Breast epithelium (tissue), 3 donors: ENCODE measurements at regions not wholly inside any gene's neighbourhood (a gene's known extent, or its start where the extent isn't known, plus 50 kb on each side); places are given as distances from the start of the nearest gene placed in this dataset.

Experiments
- POLR2A ChIP-seq: fragments of 450-650 bp; IDR thresholded peaks from one replicate; pipeline ENCODE4 v1.6.1; 2016; ENCODE audit warnings: antibody characterized with exemption, mild to moderate bottlenecking, moderate library complexity
- POLR2AphosphoS5 ChIP-seq, 3 donors: sonication (generic); formaldehyde crosslinking; IDR thresholded peaks; one replicate each; pipeline ENCODE4 v1.6.1; 2017; ENCODE audit warnings: antibody characterized with exemption in 3 of 3
- TF ChIP-seq, protein P1 (sequence below), 3 donors: fragments of 450-650 bp; IDR thresholded peaks; one replicate each; pipeline ENCODE4 v1.5.1; 2016 to 2017; ENCODE audit warnings: antibody characterized with exemption in 3 of 3, mild to moderate bottlenecking in 3 of 3, moderate library complexity in 3 of 3

GRCh38 chr7:26580064-26580591 is 284.3 kb downstream of the SKAP2 start:
- TF ChIP-seq POLR2A: no peak
- no peak for TF ChIP-seq POLR2AphosphoS5 (IDR thresholded peaks at IDR 0.05)
- TF ChIP-seq, protein P1, sequence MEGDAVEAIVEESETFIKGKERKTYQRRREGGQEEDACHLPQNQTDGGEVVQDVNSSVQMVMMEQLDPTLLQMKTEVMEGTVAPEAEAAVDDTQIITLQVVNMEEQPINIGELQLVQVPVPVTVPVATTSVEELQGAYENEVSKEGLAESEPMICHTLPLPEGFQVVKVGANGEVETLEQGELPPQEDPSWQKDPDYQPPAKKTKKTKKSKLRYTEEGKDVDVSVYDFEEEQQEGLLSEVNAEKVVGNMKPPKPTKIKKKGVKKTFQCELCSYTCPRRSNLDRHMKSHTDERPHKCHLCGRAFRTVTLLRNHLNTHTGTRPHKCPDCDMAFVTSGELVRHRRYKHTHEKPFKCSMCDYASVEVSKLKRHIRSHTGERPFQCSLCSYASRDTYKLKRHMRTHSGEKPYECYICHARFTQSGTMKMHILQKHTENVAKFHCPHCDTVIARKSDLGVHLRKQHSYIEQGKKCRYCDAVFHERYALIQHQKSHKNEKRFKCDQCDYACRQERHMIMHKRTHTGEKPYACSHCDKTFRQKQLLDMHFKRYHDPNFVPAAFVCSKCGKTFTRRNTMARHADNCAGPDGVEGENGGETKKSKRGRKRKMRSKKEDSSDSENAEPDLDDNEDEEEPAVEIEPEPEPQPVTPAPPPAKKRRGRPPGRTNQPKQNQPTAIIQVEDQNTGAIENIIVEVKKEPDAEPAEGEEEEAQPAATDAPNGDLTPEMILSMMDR (IDR thresholded peaks at IDR 0.05): no peak
